ENCODE measurements at regions not wholly inside any gene's neighbourhood (a gene's known extent, or its start where the extent isn't known, plus 50 kb on each side); places are given as distances from the start of the nearest gene placed in this dataset.
"Not testable (repeated sequence)": the region's sequence is repeated elsewhere in the genome, so short reads cannot be mapped to it uniquely, and the experiment has no call there.

GRCh38 chr3:153319705-153320554, 157.9 kb downstream of the RAP2B start:
- no peak for DNase-seq

DNA sequence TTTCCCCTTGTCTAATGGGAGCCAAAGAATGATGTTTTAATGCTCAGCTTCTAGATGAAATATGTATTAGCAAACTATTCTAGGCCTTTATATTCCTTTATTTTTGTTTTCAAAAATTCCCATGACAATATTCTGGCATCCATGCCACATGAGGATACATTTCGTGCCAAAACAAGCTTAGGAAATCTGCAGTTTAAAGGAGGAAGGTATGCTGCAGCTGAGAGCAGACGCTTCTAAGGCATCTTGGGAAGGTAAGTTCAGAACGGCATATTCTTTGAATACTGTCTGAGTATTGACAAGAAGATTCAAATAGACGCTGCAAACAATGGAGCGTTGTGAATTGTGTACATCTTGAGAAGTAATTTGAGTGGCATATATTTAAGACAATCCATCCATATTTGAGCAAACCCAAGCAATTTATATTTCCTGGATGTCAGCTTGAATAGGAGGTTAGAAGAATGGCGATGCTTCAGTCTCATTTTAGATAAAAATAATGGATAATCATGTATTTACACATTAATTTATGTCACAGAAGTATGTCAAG, 158.6 kb downstream of the RAP2B start:
- DNase-seq: no peak

GRCh38 chr3:153328690-153329089, 166.7 kb downstream of the RAP2B start:
- no peak for DNase-seq

DNA sequence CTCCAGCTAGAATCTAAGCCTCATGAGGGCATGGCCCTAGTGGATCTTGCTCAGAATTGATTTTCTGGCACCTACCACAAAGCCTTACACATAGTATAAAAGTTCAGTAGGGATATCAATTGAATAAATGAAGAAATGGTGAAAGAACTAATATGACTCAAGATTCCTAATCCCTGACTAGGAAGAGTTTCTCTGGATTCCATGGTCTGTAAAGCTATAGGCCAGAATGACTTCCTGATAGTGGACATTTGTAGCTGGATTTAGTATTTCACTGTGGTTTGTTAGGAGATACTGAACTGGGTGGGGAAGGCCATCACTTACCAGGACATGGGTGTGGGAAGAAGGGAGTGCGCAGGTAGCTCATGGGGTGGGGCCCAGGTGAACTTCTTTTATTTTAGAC, 168.9 kb downstream of the RAP2B start:
- DNase-seq: no peak

GRCh38 chr3:153331676-153332075, 169.7 kb downstream of the RAP2B start:
- DNase-seq: no peak

DNA sequence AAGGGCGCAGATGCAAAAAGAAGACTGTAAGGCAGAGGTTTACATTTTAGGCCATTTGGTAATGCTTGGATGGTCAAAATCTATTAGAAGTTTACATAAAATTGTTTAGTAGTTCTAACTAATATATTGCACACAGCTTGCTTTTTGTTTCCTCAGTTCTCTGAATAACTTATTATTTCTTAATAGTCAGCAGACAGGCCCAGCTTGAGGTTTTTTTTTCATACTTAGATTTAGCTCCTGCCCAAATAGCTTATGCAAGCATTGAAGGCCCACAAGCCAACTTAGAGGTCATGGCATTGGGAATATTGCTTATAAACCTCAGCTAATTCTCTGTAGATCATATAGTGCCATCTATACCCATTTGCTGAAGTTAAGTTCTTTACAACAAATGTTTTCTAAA, 172.5 kb downstream of the RAP2B start:
- DNase-seq: no peak

DNA sequence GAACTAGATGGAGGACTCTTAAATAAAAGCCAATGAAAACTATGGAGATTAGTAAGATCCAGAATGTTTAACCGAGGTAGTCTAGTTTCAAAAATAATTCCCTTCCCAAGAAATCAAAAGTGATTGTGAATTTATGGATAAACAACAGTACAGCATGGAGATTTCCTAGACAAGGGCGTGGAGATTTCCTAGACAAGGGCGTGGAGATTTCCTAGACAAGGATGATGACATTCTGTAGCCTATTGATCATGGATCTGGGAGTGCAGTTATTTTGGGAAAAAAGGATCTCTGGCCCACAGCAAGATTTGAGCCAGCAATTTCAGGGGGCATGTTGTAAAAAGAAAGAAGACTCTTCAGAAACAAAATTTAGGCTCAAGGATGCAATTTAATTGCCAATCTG, 175.3 kb downstream of the RAP2B start:
- DNase-seq: no peak

- no peak for DNase-seq
These were observed 176.5 kb downstream of the RAP2B start for GRCh38 chr3:153338487-153338886.

GRCh38 chr3:153339065-153339464, 177.0 kb downstream of the RAP2B start:
- DNase-seq: no peak

DNA sequence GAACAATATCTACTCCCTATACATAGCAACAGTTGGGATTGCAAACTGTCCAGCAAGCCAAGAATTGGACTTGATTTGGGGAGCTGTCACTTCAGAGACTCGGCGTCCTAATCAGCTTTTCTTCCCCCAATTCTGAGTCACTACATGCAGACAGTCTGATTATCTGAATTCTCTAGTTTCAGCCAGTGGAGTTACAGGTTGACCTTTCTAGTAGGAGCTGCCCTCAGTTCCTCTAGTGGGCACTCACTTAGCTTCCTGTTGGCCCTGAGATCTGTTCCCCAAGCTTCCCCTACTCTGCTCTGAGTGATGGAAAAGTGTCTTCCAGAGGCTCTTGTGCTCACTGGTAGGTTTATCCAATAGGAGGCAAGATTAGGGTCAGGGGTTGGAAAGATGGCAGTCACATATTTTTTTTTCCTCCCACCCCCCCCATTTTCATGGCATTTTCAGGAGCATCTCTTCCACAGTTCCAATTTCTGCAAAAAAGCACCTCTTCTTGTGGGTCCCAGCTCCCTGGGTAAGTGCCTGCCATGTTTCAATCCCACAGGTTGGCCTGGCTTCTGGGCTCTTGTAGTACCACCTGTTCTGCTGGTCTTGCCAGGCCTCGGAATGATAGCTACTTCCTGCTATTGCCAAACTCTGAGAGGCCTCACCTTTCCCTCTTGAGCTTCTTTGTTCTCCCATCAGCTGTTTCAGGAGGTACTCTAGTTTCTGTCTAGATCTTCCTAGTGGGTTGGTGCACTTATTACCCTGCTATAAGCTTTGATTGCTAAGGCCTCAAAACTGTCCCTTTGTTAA, 182.2 kb downstream of the RAP2B start:
- DNase-seq: no peak

DNA sequence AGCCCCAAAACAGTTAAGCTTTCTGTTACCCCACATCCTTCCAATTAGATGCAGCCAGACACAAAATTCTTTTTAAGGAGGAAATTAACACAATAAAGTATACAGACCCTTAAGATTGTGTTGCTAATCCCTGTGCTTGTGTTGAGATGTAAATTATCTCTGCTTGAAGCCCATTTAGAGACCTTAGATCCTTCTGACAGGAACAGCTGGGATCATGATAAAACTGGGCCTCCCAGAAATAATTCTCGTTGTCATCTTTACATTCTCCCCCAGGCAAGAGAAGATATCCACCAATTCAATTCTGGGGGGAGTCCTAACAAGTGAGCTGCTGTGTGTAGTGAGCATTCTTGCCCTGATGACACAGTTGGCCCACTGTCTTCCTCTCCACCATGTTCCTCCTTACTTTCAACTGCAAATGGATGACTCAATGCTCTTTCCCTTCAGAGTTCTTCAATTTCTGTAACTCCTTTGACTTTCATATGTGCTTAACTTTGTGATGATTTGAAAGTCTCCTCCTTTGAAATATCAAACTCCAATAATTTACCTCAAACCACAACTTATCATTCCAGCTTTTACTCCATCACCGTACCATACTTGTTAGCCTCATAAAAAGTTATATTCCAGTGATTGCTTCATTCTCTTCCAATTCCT, 186.6 kb downstream of the RAP2B start:
- no peak for DNase-seq

DNA sequence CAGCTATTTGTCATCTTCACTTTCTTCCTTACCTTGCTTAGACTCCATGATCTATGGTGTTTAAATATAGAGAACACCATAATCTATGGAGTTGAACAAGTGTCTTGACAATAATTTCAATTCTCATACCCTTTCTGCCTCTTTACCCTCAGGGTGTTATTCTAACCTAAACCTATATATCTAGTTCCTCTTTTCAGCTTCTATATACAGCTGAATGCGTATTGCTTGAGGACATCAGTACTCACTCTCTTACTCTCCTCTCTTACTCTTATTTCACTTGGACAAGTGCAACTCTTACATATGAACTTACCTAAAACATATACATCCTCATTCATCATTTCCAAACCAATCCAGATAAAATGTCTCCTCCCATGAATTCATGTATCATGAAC, 187.1 kb downstream of the RAP2B start:
- no peak for DNase-seq

GRCh38 chr3:153350420-153350819, 188.4 kb downstream of the RAP2B start:
- no peak for DNase-seq

- no peak for DNase-seq
These were observed 192.6 kb downstream of the RAP2B start for GRCh38 chr3:153354641-153355040.

DNA sequence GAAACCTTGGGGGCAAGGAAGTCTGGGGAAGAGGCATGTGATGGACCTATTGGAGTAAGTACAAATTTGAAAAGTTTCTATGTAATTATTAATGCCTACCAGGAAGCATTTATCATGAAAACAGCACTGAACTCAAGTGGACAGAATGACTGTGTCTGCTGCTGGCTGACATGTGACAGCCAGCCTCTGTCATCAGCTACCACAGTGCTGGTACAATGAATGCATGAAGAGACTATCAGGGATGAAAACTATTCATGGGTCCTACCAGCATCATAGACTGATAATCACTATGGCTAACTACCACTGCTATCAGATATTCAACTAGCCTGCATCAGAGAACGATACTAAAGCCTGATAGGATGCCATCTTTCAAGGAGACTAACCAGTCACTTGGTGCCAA, 193.5 kb downstream of the RAP2B start:
- DNase-seq: no peak

GRCh38 chr3:153356908-153357307, 194.9 kb downstream of the RAP2B start:
- no peak for DNase-seq

GRCh38 chr3:153357436-153357835, 195.4 kb downstream of the RAP2B start:
- no peak for DNase-seq

GRCh38 chr3:153369561-153370374, 207.7 kb downstream of the RAP2B start:
- no peak for DNase-seq

- no peak for DNase-seq
These were observed 208.7 kb downstream of the RAP2B start for GRCh38 chr3:153370680-153371079.

DNA sequence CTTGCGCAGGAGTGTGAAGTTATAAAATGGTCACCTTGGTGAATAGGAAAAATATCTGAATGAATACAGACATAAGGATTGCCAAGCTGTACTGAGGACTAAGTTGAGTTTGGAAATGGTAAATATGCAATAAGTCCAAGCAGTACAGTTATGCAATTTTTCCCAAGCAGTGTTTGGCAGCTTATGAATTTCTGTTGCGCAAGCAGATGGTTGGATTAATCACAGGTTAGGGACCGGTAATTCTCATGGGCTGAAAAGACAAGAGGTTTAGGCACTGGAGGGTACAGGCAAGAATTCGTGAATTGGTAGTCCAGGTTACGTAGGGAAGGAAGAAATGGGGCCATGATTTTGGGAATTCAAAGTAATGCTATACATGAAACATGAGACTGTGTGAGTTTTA, 210.3 kb downstream of the RAP2B start:
- no peak for DNase-seq

- no peak for DNase-seq
These were observed 211.6 kb downstream of the RAP2B start for GRCh38 chr3:153373606-153374005.

- not testable (repeated sequence) for DNase-seq
These were observed 216.3 kb downstream of the RAP2B start for GRCh38 chr3:153378366-153378765.

- DNase-seq: no peak
These were observed 217.5 kb downstream of the RAP2B start for GRCh38 chr3:153379516-153379915.

Data from NCI-H1092 (cell line).